AG04450 (cell line): ENCODE measurements at regions not wholly inside any gene's neighbourhood (a gene's known extent, or its start where the extent isn't known, plus 50 kb on each side); places are given as distances from the start of the nearest gene placed in this dataset.

ENCODE experiments used
- CTCF ChIA-PET: fragments of 300-600, 350-600 bp; formaldehyde crosslinking; extraction: SDS; loops from one replicate; lab custom pipeline; 2022; ENCODE audit warnings: antibody characterized with exemption, inconsistent platforms; lab: Charles Lee
- POLR2A ChIA-PET: fragments of 350-600 bp; formaldehyde crosslinking; extraction: SDS; loops from one replicate; lab custom pipeline; 2021; ENCODE audit warnings: antibody characterized with exemption, inconsistent platforms; lab: Yijun Ruan, JAX
- DNase-seq: peaks from one replicate; pipeline ENCODE4 v3.0.0-alpha.2; 2011; ENCODE audit warnings: low read depth, low spot score
- H3K27ac ChIP-seq: one replicate; pipeline ENCODE4 v1.5.1; 2012; ENCODE audit warnings: low read depth, low read length, control low read depth
- H3K27me3 ChIP-seq: one replicate; pipeline ENCODE4 v1.6.0; 2012; ENCODE audit warnings: low read length; ENCODE audit not compliant: control insufficient read depth, insufficient read depth
- H3K4me3 ChIP-seq: 2 replicates; pipeline ENCODE4 v1.5.1; 2011; ENCODE audit warnings: mild to moderate bottlenecking, low read depth, low read length, control low read depth
- H3K9me3 ChIP-seq: 2 replicates; pipeline ENCODE4 v1.5.1; 2012; ENCODE audit warnings: low read length; ENCODE audit not compliant: control insufficient read depth, insufficient read depth
- TF ChIP-seq, protein P1 (sequence below): IDR thresholded peaks from 2 replicates; pipeline ENCODE4 v1.5.1; 2011; ENCODE audit warnings: low read depth, low read length, control low read depth, inconsistent platforms

DNA sequence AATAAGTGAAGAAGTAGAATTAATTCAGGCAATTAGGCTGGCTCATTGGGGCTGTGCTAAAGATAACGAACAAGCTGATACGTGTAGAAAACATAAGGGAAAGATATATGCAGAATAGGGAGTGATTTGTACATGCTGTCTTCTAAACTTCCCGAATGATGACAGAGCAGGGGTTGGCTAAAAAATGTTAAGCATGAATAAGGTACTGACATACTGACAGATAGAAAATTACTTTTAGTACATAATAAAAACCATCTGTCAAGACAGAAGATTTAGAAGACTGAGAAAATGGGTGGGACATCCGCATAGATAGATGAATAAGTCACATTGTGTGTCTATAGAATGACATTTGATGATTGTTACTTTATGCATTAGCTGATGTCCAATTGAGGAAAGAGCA lies 158.8 kb upstream of the ZNF804B start:
- H3K27me3 ChIP-seq: no peaks in the 10 kb centered on the region
- DNase-seq: no peak
- no peak overlapping the region for H3K4me3 ChIP-seq
- no peak overlapping the region for H3K27ac ChIP-seq
- POLR2A ChIA-PET: no interaction called here
- TF ChIP-seq, protein P1, sequence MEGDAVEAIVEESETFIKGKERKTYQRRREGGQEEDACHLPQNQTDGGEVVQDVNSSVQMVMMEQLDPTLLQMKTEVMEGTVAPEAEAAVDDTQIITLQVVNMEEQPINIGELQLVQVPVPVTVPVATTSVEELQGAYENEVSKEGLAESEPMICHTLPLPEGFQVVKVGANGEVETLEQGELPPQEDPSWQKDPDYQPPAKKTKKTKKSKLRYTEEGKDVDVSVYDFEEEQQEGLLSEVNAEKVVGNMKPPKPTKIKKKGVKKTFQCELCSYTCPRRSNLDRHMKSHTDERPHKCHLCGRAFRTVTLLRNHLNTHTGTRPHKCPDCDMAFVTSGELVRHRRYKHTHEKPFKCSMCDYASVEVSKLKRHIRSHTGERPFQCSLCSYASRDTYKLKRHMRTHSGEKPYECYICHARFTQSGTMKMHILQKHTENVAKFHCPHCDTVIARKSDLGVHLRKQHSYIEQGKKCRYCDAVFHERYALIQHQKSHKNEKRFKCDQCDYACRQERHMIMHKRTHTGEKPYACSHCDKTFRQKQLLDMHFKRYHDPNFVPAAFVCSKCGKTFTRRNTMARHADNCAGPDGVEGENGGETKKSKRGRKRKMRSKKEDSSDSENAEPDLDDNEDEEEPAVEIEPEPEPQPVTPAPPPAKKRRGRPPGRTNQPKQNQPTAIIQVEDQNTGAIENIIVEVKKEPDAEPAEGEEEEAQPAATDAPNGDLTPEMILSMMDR: no peak
- CTCF ChIA-PET: no interaction called here
- H3K9me3 ChIP-seq: peaks cover 5% of the 10 kb centered on the region

DNA sequence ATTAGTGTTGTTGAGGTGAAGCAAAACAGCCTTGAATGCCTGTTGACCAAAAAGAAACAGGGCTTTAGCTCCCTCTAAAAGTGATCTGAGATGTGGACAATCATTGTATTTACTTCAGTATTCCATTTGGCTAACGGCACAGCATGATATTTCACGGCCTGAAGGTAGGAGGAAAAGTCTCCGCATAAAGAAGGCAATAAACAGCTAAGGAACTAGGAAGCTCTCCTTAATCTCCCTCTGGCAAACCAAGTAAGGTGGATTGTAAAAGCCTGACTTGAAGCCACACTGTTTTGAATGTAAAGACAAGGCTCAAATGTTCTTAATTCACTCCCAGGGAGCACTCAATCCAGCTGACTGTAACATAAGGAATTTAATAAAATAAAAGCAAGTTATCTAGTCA lies 160.0 kb upstream of the ZNF804B start:
- Histone ChIP-seq H3K27ac (no peak overlapping the region), H3K9me3 (peaks cover 5% of the 10 kb centered on the region), H3K27me3 (no peaks in the 10 kb centered on the region), H3K4me3 (no peak overlapping the region)
- ChIA-PET POLR2A (no interaction called here), CTCF (no interaction called here)
- DNase-seq: no peak
- TF ChIP-seq, protein P1: no peak

DNA sequence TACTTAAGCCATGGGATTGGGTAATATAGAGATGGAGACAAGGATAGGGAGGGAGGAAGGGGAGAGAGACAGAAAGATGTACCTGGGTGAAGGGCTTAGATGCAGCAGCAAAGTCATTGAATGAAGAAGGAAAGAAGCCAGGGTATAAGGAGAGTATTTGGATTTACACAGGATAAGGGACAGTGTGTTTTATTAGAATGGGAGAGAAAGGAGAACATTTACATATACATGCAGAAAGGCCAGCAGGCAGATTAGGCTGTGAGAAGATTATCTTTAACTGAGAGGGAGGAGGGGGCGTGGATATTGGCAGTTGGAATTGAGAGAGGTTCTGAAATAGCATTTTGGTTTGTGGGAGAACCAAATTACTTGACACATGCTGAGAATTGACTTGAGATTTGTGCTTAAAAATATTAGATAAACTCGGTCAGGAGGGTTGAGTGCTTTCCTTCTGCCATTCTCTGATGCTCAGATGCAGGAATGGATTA lies 161.5 kb upstream of the ZNF804B start:
- ChIA-PET POLR2A (no interaction called here), CTCF (no interaction called here)
- Histone ChIP-seq H3K27me3 (no peaks in the 10 kb centered on the region), H3K27ac (no peak overlapping the region), H3K4me3 (no peak overlapping the region), H3K9me3 (peaks cover 2% of the 10 kb centered on the region)
- no peak for DNase-seq
- TF ChIP-seq, protein P1: no peak

DNA sequence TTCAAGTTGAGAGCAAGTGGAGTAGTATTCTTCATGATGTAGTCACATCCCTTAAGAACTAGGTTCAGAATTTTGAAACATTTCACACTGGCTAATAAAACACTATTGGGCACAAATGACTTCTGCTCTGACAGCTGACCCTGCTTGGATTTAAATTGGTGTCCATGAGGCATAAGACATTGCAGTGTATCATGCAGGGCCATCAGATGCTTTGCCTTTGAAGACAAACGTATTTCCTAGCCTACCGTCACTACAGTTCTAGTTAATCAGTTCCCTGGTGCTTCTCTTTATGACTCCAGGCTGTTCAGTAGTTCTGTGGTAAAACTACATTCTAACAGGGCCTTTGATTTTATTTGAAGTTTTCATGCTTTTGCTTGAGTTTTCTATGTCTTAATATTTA lies 168.5 kb upstream of the ZNF804B start:
- DNase-seq: no peak
- Histone ChIP-seq H3K27ac (no peak overlapping the region), H3K27me3 (no peaks in the 10 kb centered on the region), H3K9me3 (0 out of 2 replicates have a peak, but pooled peaks cover 5% of the 10 kb centered on the region), H3K4me3 (no peak overlapping the region)
- TF ChIP-seq, protein P1: no peak
- CTCF ChIA-PET: no interaction called here
- POLR2A ChIA-PET: no interaction called here

DNA sequence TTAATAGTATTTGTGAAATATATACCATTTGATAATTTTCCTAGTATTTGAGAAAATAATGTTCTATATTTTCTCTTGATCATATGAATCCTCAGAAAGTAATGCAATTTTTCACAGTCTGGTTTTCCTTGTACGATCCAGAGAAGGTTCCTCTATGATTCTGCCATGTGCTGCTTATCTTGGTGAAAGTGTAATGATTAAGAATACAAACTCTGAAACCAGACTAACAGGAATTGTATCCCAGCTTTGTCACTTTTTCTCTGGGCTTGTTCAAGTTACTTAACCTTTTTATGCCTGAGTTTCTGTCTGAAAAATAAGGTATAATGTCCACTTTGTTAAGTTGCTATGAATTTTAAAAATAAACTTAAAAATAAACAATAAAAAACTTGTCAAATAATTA lies 169.6 kb upstream of the ZNF804B start:
- no peak overlapping the region for H3K27ac ChIP-seq
- POLR2A ChIA-PET: no interaction called here

More for the DNA sequence above, 169.6 kb upstream of the ZNF804B start:
- no peaks in the 10 kb centered on the region for H3K27me3 ChIP-seq
- no peak overlapping the region for H3K4me3 ChIP-seq
- TF ChIP-seq, protein P1: no peak
- H3K9me3 ChIP-seq: 0 out of 2 replicates have a peak, but pooled peaks cover 5% of the 10 kb centered on the region
- CTCF ChIA-PET: no interaction called here
- no peak for DNase-seq
